ENCODE measurements at regions not wholly inside any gene's neighbourhood (a gene's known extent, or its start where the extent isn't known, plus 50 kb on each side); places are given as distances from the start of the nearest gene placed in this dataset.

DNA sequence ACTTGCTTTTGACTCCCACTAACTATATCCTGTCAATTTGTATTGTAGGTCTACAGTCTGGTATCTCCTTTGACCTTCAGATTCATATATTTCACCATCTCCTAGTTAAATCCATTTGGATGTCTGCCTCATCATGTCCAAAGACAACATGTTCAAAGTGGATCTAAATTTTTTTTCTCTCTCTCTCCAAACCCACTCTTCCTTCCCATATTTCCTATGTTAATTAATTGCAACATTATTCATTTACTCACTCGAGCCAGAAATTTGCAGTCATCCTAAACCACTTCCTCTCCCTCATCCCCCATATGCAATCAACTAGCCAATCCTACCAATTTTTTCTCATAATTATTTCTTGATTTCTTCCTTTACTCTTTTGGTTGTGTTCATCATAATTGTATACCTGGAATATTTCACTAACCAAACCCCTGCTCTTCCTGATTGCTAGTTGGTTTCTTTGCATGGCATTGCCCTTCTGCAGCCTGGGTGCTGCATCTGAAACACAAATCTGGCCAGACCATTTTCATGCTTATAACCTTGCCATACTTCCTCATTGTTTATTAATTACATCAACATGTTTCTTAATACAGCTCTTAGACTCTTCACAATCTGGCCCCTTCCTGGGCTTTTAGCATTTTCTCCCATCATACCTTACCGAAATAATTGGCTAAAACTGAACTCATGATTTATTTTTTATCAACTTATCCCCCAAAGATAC lies 442.2 kb downstream of the ADAMTS20 start:
- TF ChIP-seq, protein P1, sequence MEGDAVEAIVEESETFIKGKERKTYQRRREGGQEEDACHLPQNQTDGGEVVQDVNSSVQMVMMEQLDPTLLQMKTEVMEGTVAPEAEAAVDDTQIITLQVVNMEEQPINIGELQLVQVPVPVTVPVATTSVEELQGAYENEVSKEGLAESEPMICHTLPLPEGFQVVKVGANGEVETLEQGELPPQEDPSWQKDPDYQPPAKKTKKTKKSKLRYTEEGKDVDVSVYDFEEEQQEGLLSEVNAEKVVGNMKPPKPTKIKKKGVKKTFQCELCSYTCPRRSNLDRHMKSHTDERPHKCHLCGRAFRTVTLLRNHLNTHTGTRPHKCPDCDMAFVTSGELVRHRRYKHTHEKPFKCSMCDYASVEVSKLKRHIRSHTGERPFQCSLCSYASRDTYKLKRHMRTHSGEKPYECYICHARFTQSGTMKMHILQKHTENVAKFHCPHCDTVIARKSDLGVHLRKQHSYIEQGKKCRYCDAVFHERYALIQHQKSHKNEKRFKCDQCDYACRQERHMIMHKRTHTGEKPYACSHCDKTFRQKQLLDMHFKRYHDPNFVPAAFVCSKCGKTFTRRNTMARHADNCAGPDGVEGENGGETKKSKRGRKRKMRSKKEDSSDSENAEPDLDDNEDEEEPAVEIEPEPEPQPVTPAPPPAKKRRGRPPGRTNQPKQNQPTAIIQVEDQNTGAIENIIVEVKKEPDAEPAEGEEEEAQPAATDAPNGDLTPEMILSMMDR (IDR thresholded peaks at IDR 0.05) = no peak
- TF ChIP-seq POLR2A (IDR thresholded peaks at IDR 0.05) = no peak
